ENCODE measurements at regions not wholly inside any gene's neighbourhood (a gene's known extent, or its start where the extent isn't known, plus 50 kb on each side); places are given as distances from the start of the nearest gene placed in this dataset.
A peak's percentile ranks its signal among the peaks of the same experiment; 100 is the strongest.

- H3K27me3 ChIP-seq (ENCODE audit: control insufficient read depth in 2 of 2, insufficient read depth in 2 of 2, low read length in 2 of 2), result no peaks in the 10 kb centered on the region
- H3K36me3 ChIP-seq (ENCODE audit: control insufficient read depth in 2 of 2, extremely low read depth in 1 of 2, insufficient read depth in 2 of 2, low read length in 2 of 2), result no peaks in the 10 kb centered on the region
- H3K79me2 ChIP-seq (ENCODE audit: control insufficient read depth, insufficient read depth, low read length), result no peaks in the 10 kb centered on the region
- no peak for FAIRE-seq
- dilution Hi-C loops (cut with MboI; ENCODE audit: extremely low pct_ligation_motif_present, low sequenced_read_pairs) (no loop called here), intact Hi-C loops (cut with micrococcal nuclease) (loop anchor here (5.0 kb wide), 1 partner anchor 493 kb away; no protein-coding TSS in a partner anchor)
- POLR2A ChIA-PET, result no interaction called here
- CTCF ChIA-PET, result no interaction called here
- no TSS peak for BruUV-seq (replicated peaks)
- H3K9me1 ChIP-seq (replicated peaks; ENCODE audit: control insufficient read depth, extremely low read depth, insufficient read depth, low read length), result no peaks in the 10 kb centered on the region
- H3K9ac ChIP-seq (replicated peaks; ENCODE audit: extremely low read depth, insufficient read depth, low read length), result no peak overlapping the region
- peak overlapping the region; percentile 11 for H3K4me2 ChIP-seq (ENCODE audit: insufficient read depth, low read length)
- H4K20me1 ChIP-seq (replicated peaks; ENCODE audit: control insufficient read depth, extremely low read depth, insufficient read depth, low read length), result no peaks in the 10 kb centered on the region
- peaks cover 13% of the 10 kb centered on the region for H3K4me1 ChIP-seq (ENCODE audit: control insufficient read depth, extremely low read depth, insufficient read depth, low read length)
- no peak overlapping the region for H3K4me3 ChIP-seq (replicated peaks in 1 of 3; ENCODE audit: insufficient read depth in 1 of 3, low read depth in 1 of 3, low read length in 3 of 3)
- TF ChIP-seq POLR2A (IDR thresholded peaks at IDR 0.05; ENCODE audit: low read depth, low read length), result no peak
- TF ChIP-seq CTCF (IDR thresholded peaks at IDR 0.05; ENCODE audit: extremely low read depth in 1 of 2, insufficient read depth in 1 of 2, low read depth in 1 of 2, low read length in 2 of 2), result no peak
- no peak for TF ChIP-seq EZH2 (IDR thresholded peaks at IDR 0.05; ENCODE audit: borderline replicate concordance, low read depth, low read length, severe bottlenecking)
- TF ChIP-seq MYC (IDR thresholded peaks at IDR 0.05; ENCODE audit: low read depth, low read length), result no peak
- peak; percentile 69 for TF ChIP-seq GATA2 (IDR thresholded peaks at IDR 0.05; ENCODE audit: insufficient read depth, insufficient read length, low read depth, low read length)
- TF ChIP-seq MAX (IDR thresholded peaks at IDR 0.05; ENCODE audit: insufficient read depth, insufficient read length), result no peak
- no peak for TF ChIP-seq POLR2AphosphoS5 (IDR thresholded peaks at IDR 0.05; ENCODE audit: insufficient read depth, low read depth, low read length)
- TF ChIP-seq FOS (IDR thresholded peaks at IDR 0.05; ENCODE audit: borderline replicate concordance, insufficient read depth, low read length), result peak; percentile 46
- H2AFZ ChIP-seq (ENCODE audit: low read depth, low read length), result no peak overlapping the region
- H3K9me3 ChIP-seq (replicated peaks; ENCODE audit: control insufficient read depth, insufficient read depth, low read length), result no peaks in the 10 kb centered on the region
- H3K27ac ChIP-seq (ENCODE audit: insufficient read depth, low read depth, low read length), result no peak overlapping the region
- DNase-seq (ENCODE audit: low read depth, low spot score), result peak; percentile 6
Measured at GRCh38 chrX:141960578-141960977, 56.9 kb downstream of the MAGEC1 start.
